ENCODE measurements at regions not wholly inside any gene's neighbourhood (a gene's known extent, or its start where the extent isn't known, plus 50 kb on each side); places are given as distances from the start of the nearest gene placed in this dataset.

DNA sequence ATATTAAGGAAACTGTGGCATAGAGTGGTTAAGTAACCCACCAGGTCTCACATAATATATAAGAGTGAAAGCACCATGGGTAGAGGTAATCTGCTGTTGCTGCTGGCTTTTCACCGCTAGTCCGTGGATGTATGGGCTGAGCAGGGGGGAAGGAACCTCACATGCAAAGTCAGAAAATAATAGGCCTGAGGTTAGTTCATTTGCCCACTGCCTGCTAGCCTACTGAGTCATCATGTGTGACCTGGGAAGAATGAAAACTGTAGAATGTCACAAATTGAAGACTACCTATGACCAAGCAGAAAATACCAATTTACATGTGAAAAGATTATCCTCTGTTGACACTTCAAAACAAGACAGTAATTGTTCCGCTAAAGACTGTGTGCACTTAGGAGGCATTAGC, 560.1 kb upstream of the FAT3 start:
- Histone ChIP-seq H3K4me3 (ENCODE audit: low read depth, low read length) (no peak overlapping the region), H3K36me3 (ENCODE audit: control insufficient read depth, insufficient read depth, low read length) (no peaks in the 10 kb centered on the region), H3K9me3 (ENCODE audit: control insufficient read depth, insufficient read depth, low read depth, low read length) (no peaks in the 10 kb centered on the region), H3K4me1 (ENCODE audit: control insufficient read depth, insufficient read depth, low read length) (no peaks in the 10 kb centered on the region), H3K27me3 (ENCODE audit: control insufficient read depth, insufficient read depth, low read length) (no peaks in the 10 kb centered on the region), H3K9ac (ENCODE audit: low read length) (no peak overlapping the region), H3K27ac (ENCODE audit: low read depth, low read length) (no peak overlapping the region)

- no peaks in the 10 kb centered on the region for H3K9me3 ChIP-seq (ENCODE audit: control insufficient read depth, insufficient read depth, low read depth, low read length)
Measured at GRCh38 chr11:91660036-91660435, 564.6 kb upstream of the FAT3 start.

DNA sequence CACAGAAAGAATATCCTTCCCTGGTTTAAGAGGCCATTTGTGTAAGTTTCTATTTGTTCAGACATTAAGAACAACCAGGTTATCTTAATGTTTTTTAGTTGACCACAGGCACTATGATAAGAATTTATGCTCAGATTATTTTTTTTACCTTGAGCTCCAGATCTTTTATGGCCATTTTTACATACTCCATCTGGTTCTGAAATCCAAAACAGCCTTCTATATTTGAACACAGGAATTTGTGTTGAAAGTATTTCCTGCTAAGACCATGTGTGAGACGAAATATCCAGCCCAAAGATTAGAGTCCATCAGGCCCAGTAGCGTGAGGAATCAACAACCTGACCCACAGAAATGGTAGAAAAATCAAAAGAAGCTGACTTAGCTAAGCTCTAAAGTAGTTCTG, 569.9 kb upstream of the FAT3 start:
- Histone ChIP-seq H3K9me3 (ENCODE audit: control insufficient read depth, insufficient read depth, low read depth, low read length) (no peaks in the 10 kb centered on the region), H3K27ac (ENCODE audit: low read depth, low read length) (no peak overlapping the region), H3K36me3 (ENCODE audit: control insufficient read depth, insufficient read depth, low read length) (no peaks in the 10 kb centered on the region), H3K27me3 (ENCODE audit: control insufficient read depth, insufficient read depth, low read length) (no peaks in the 10 kb centered on the region), H3K4me3 (ENCODE audit: low read depth, low read length) (no peak overlapping the region), H3K9ac (ENCODE audit: low read length) (no peak overlapping the region), H3K4me1 (ENCODE audit: control insufficient read depth, insufficient read depth, low read length) (no peaks in the 10 kb centered on the region)

More at GRCh38 chr11:91660036-91660435, 564.6 kb upstream of the FAT3 start:
- no peaks in the 10 kb centered on the region for H3K4me1 ChIP-seq (ENCODE audit: control insufficient read depth, insufficient read depth, low read length)
- no peak overlapping the region for H3K9ac ChIP-seq (ENCODE audit: low read length)
- H3K27me3 ChIP-seq (ENCODE audit: control insufficient read depth, insufficient read depth, low read length): no peaks in the 10 kb centered on the region
- H3K4me3 ChIP-seq (ENCODE audit: low read depth, low read length): no peak overlapping the region
- no peak overlapping the region for H3K27ac ChIP-seq (ENCODE audit: low read depth, low read length)
- no peaks in the 10 kb centered on the region for H3K36me3 ChIP-seq (ENCODE audit: control insufficient read depth, insufficient read depth, low read length)

GRCh38 chr11:91653079-91653754, 571.4 kb upstream of the FAT3 start:
- no peak overlapping the region for H3K9ac ChIP-seq (ENCODE audit: low read length)
- no peaks in the 10 kb centered on the region for H3K4me1 ChIP-seq (ENCODE audit: control insufficient read depth, insufficient read depth, low read length)
- no peak overlapping the region for H3K27ac ChIP-seq (ENCODE audit: low read depth, low read length)
- no peak overlapping the region for H3K4me3 ChIP-seq (ENCODE audit: low read depth, low read length)
- no peaks in the 10 kb centered on the region for H3K36me3 ChIP-seq (ENCODE audit: control insufficient read depth, insufficient read depth, low read length)
- H3K9me3 ChIP-seq (ENCODE audit: control insufficient read depth, insufficient read depth, low read depth, low read length): no peaks in the 10 kb centered on the region
- no peaks in the 10 kb centered on the region for H3K27me3 ChIP-seq (ENCODE audit: control insufficient read depth, insufficient read depth, low read length)

DNA sequence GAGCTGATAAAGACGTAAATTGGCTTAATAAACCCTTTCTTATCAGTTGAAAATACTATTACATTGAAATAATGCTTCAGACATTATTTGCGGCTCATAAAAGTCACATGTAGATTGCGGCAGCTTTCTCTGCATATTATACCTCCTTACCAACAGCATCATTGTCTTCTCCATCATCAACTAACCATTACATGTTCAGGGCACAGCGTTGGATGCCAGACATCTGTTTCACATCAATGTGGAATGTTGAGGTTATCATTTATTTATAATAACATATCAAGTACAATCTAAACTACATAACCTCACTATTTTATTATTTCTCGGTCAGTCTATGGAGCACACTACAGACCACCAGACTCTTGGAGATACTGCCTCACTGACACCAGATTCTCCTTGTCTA, 573.8 kb upstream of the FAT3 start:
- no peaks in the 10 kb centered on the region for H3K9me3 ChIP-seq (ENCODE audit: control insufficient read depth, insufficient read depth, low read depth, low read length)
- H3K9ac ChIP-seq (ENCODE audit: low read length): no peak overlapping the region
- H3K27ac ChIP-seq (ENCODE audit: low read depth, low read length): no peak overlapping the region
- H3K36me3 ChIP-seq (ENCODE audit: control insufficient read depth, insufficient read depth, low read length): no peaks in the 10 kb centered on the region
- H3K4me3 ChIP-seq (ENCODE audit: low read depth, low read length): no peak overlapping the region
- H3K4me1 ChIP-seq (ENCODE audit: control insufficient read depth, insufficient read depth, low read length): no peaks in the 10 kb centered on the region
- no peaks in the 10 kb centered on the region for H3K27me3 ChIP-seq (ENCODE audit: control insufficient read depth, insufficient read depth, low read length)

DNA sequence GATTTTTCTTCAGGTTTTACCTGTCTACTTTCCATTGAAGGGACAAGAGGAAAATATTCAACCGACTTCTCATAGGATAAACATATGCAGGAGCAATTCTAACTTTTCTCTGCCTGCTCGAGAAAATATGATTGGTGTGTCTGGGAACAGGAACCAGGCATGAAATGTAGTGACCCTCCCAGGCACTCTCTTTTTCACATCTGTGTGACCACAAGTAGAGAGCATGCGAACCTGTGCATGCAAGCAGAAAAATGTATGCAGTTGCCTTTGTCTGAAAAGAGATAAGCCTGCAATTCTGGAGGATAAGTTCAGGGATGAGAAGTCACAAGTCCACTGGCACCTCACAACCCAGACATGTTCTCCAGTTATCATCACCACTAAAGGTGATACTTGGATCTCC, 583.5 kb upstream of the FAT3 start:
- Histone ChIP-seq H3K4me3 (ENCODE audit: low read depth, low read length) (no peak overlapping the region), H3K27me3 (ENCODE audit: control insufficient read depth, insufficient read depth, low read length) (no peaks in the 10 kb centered on the region), H3K36me3 (ENCODE audit: control insufficient read depth, insufficient read depth, low read length) (no peaks in the 10 kb centered on the region), H3K27ac (ENCODE audit: low read depth, low read length) (no peak overlapping the region), H3K9ac (ENCODE audit: low read length) (no peak overlapping the region), H3K4me1 (ENCODE audit: control insufficient read depth, insufficient read depth, low read length) (no peaks in the 10 kb centered on the region), H3K9me3 (ENCODE audit: control insufficient read depth, insufficient read depth, low read depth, low read length) (no peaks in the 10 kb centered on the region)

- Histone ChIP-seq H3K27me3 (ENCODE audit: control insufficient read depth, insufficient read depth, low read length) (no peaks in the 10 kb centered on the region), H3K36me3 (ENCODE audit: control insufficient read depth, insufficient read depth, low read length) (no peaks in the 10 kb centered on the region), H3K9ac (ENCODE audit: low read length) (no peak overlapping the region), H3K27ac (ENCODE audit: low read depth, low read length) (no peak overlapping the region), H3K4me1 (ENCODE audit: control insufficient read depth, insufficient read depth, low read length) (no peaks in the 10 kb centered on the region), H3K9me3 (ENCODE audit: control insufficient read depth, insufficient read depth, low read depth, low read length) (no peaks in the 10 kb centered on the region), H3K4me3 (ENCODE audit: low read depth, low read length) (no peak overlapping the region)
Measured at GRCh38 chr11:91639359-91639758, 585.3 kb upstream of the FAT3 start.

GRCh38 chr11:91630916-91631673, 593.5 kb upstream of the FAT3 start:
- Histone ChIP-seq H3K27me3 (ENCODE audit: control insufficient read depth, insufficient read depth, low read length) (no peaks in the 10 kb centered on the region), H3K27ac (ENCODE audit: low read depth, low read length) (no peak overlapping the region), H3K9ac (ENCODE audit: low read length) (no peak overlapping the region), H3K4me1 (ENCODE audit: control insufficient read depth, insufficient read depth, low read length) (no peaks in the 10 kb centered on the region), H3K36me3 (ENCODE audit: control insufficient read depth, insufficient read depth, low read length) (no peaks in the 10 kb centered on the region), H3K9me3 (ENCODE audit: control insufficient read depth, insufficient read depth, low read depth, low read length) (no peaks in the 10 kb centered on the region), H3K4me3 (ENCODE audit: low read depth, low read length) (no peak overlapping the region)

GRCh38 chr11:91625495-91625894, 599.1 kb upstream of the FAT3 start:
- Histone ChIP-seq H3K27ac (ENCODE audit: low read depth, low read length) (no peak overlapping the region), H3K4me1 (ENCODE audit: control insufficient read depth, insufficient read depth, low read length) (no peaks in the 10 kb centered on the region), H3K9me3 (ENCODE audit: control insufficient read depth, insufficient read depth, low read depth, low read length) (no peaks in the 10 kb centered on the region), H3K27me3 (ENCODE audit: control insufficient read depth, insufficient read depth, low read length) (no peaks in the 10 kb centered on the region), H3K4me3 (ENCODE audit: low read depth, low read length) (no peak overlapping the region), H3K9ac (ENCODE audit: low read length) (no peak overlapping the region), H3K36me3 (ENCODE audit: control insufficient read depth, insufficient read depth, low read length) (no peaks in the 10 kb centered on the region)

DNA sequence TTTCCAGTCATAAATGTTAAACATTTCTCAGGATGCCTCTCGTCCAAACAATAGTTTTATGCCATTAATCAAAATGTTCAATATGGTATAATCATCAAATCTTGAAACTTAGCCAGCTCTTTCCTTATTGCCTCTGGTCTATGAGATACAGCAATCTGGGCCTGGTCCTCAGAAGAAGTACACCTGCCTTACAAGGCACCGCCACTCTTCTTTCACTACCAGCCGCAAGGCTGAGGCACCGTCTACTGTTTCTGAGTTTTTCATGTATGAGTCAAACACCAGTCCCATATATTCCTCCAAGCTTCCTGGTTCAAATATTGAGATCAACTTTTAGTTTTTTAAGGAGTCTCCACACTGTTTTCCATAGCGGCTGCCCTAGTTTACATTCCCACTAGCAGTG, 600.6 kb upstream of the FAT3 start:
- Histone ChIP-seq H3K4me1 (ENCODE audit: control insufficient read depth, insufficient read depth, low read length) (no peaks in the 10 kb centered on the region), H3K4me3 (ENCODE audit: low read depth, low read length) (no peak overlapping the region), H3K27ac (ENCODE audit: low read depth, low read length) (no peak overlapping the region), H3K36me3 (ENCODE audit: control insufficient read depth, insufficient read depth, low read length) (no peaks in the 10 kb centered on the region), H3K9ac (ENCODE audit: low read length) (no peak overlapping the region), H3K27me3 (ENCODE audit: control insufficient read depth, insufficient read depth, low read length) (no peaks in the 10 kb centered on the region), H3K9me3 (ENCODE audit: control insufficient read depth, insufficient read depth, low read depth, low read length) (no peaks in the 10 kb centered on the region)

DNA sequence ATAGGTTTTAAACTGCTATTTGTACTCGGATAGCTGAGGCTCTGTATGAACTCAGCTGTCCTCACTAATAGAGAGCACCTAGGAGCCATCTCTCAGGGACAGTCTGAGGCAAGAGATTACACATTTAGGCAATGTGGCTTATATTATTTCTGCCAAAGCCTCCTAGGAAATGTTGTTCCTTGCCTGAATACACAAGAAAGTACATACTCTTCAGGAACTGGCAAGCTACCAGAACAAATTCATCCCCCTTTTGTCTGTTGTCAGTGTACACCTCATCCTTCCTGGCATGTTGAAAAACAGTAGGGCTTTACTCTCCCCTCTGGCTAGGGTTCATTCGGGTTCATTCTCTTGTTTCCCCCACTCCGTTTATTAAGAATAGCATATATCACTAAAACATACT, 615.9 kb upstream of the FAT3 start:
- Histone ChIP-seq H3K9me3 (ENCODE audit: control insufficient read depth, insufficient read depth, low read depth, low read length) (no peaks in the 10 kb centered on the region), H3K27me3 (ENCODE audit: control insufficient read depth, insufficient read depth, low read length) (no peaks in the 10 kb centered on the region), H3K27ac (ENCODE audit: low read depth, low read length) (no peak overlapping the region), H3K36me3 (ENCODE audit: control insufficient read depth, insufficient read depth, low read length) (no peaks in the 10 kb centered on the region), H3K4me3 (ENCODE audit: low read depth, low read length) (no peak overlapping the region), H3K9ac (ENCODE audit: low read length) (no peak overlapping the region), H3K4me1 (ENCODE audit: control insufficient read depth, insufficient read depth, low read length) (no peaks in the 10 kb centered on the region)
